ENCODE measurements at regions not wholly inside any gene's neighbourhood (a gene's known extent, or its start where the extent isn't known, plus 50 kb on each side); places are given as distances from the start of the nearest gene placed in this dataset.

GRCh38 chr1:191888996-191889622 lies 269.2 kb upstream of the RGS18 start:
- no peak overlapping the region for H3K4me3 ChIP-seq (ENCODE audit: low read depth, low read length)
- TF ChIP-seq CTCF (IDR thresholded peaks at IDR 0.05; ENCODE audit: control insufficient read depth, extremely low read depth, insufficient read depth): peak; percentile 31; the same call in 1 of the 2 replicates
- peak; percentile 19 for DNase-seq (ENCODE audit: low read depth)

- DNase-seq (ENCODE audit: low read depth): no peak
- H3K4me3 ChIP-seq (ENCODE audit: low read depth, low read length): no peak overlapping the region
- no peak for TF ChIP-seq CTCF (IDR thresholded peaks at IDR 0.05; ENCODE audit: control insufficient read depth, extremely low read depth, insufficient read depth)
These were observed 268.6 kb upstream of the RGS18 start for GRCh38 chr1:191889623-191890003.

GRCh38 chr1:191890433-191891088 lies 267.7 kb upstream of the RGS18 start:
- TF ChIP-seq CTCF (IDR thresholded peaks at IDR 0.05; ENCODE audit: control insufficient read depth, extremely low read depth, insufficient read depth): no peak
- H3K4me3 ChIP-seq (ENCODE audit: low read depth, low read length): no peak overlapping the region
- no peak for DNase-seq (ENCODE audit: low read depth)

- no peak for TF ChIP-seq CTCF (IDR thresholded peaks at IDR 0.05; ENCODE audit: control insufficient read depth, extremely low read depth, insufficient read depth)
- H3K4me3 ChIP-seq (ENCODE audit: low read depth, low read length): no peak overlapping the region
- no peak for DNase-seq (ENCODE audit: low read depth)
These were observed 265.5 kb upstream of the RGS18 start for GRCh38 chr1:191892716-191893115.

- TF ChIP-seq CTCF (IDR thresholded peaks at IDR 0.05; ENCODE audit: control insufficient read depth, extremely low read depth, insufficient read depth): no peak
- no peak overlapping the region for H3K4me3 ChIP-seq (ENCODE audit: low read depth, low read length)
- no peak for DNase-seq (ENCODE audit: low read depth)
These were observed 263.2 kb upstream of the RGS18 start for GRCh38 chr1:191895049-191895448.

- TF ChIP-seq CTCF (IDR thresholded peaks at IDR 0.05; ENCODE audit: control insufficient read depth, extremely low read depth, insufficient read depth): no peak
These were observed 262.7 kb upstream of the RGS18 start for GRCh38 chr1:191895462-191896058.

More at GRCh38 chr1:191895462-191896058, 262.7 kb upstream of the RGS18 start:
- no peak overlapping the region for H3K4me3 ChIP-seq (ENCODE audit: low read depth, low read length)
- DNase-seq (ENCODE audit: low read depth): no peak

Data from LNCaP clone FGC (cell line).